Fibroblast of lung (primary cell): ENCODE measurements at regions not wholly inside any gene's neighbourhood (a gene's known extent, or its start where the extent isn't known, plus 50 kb on each side); places are given as distances from the start of the nearest gene placed in this dataset.
A peak's percentile ranks its signal among the peaks of the same experiment; 100 is the strongest.

Experiments
- DNase-seq, 2 donors: peaks; one replicate each; pipeline versions ENCODE4 v3.0.0 to v3.0.0-alpha.2; 2010; ENCODE audit warnings: low read depth in 2 of 2
- H2AFZ ChIP-seq: 2 replicates; pipeline ENCODE4 v1.5.1; 2012; ENCODE audit warnings: low read length, control low read depth, inconsistent platforms
- H3K27ac ChIP-seq: 2 replicates; pipeline ENCODE4 v1.5.1; 2011; ENCODE audit warnings: low read length, control low read depth; ENCODE audit not compliant: insufficient read depth
- H3K27me3 ChIP-seq: 2 replicates; pipeline ENCODE4 v1.5.1; 2011; ENCODE audit warnings: mild to moderate bottlenecking, low read length; ENCODE audit not compliant: control insufficient read depth, insufficient read depth
- H3K36me3 ChIP-seq: 2 replicates; pipeline ENCODE4 v1.5.1; 2011; ENCODE audit warnings: low read length; ENCODE audit not compliant: control insufficient read depth, insufficient read depth
- H3K4me1 ChIP-seq: 2 replicates; pipeline ENCODE4 v1.5.1; 2011; ENCODE audit warnings: low read length; ENCODE audit not compliant: control insufficient read depth, insufficient read depth; ENCODE audit errors: extremely low read depth
- H3K4me2 ChIP-seq: 2 replicates; pipeline ENCODE4 v1.5.1; 2011; ENCODE audit warnings: low read length, control low read depth; ENCODE audit not compliant: insufficient read depth; ENCODE audit errors: extremely low read depth
- H3K4me3 ChIP-seq, 4 experiments: fragments of 200-600 bp in 1 of 4; sonication (generic) in 1 of 4; replicated peaks in 1 of 4; 2 replicates each; pipeline ENCODE4 v1.5.1; 2011 to 2016; ENCODE audit warnings: low read length in 4 of 4, low read depth in 3 of 4, mild to moderate bottlenecking in 3 of 4, control low read depth in 2 of 4, inconsistent platforms in 1 of 4, mixed read lengths in 1 of 4; ENCODE audit not compliant: insufficient read depth in 1 of 4; ENCODE audit errors: control extremely low read depth in 1 of 4
- H3K79me2 ChIP-seq: 2 replicates; pipeline ENCODE4 v1.5.1; 2012; ENCODE audit warnings: mild to moderate bottlenecking, low read length, inconsistent platforms; ENCODE audit not compliant: control insufficient read depth, insufficient read depth
- H3K9ac ChIP-seq: 2 replicates; pipeline ENCODE4 v1.5.1; 2011; ENCODE audit warnings: mild to moderate bottlenecking, low read length, control low read depth; ENCODE audit not compliant: insufficient read depth
- H3K9me3 ChIP-seq: 2 replicates; pipeline ENCODE4 v1.5.1; 2012; ENCODE audit warnings: low read depth, low read length; ENCODE audit not compliant: control insufficient read depth, insufficient read depth
- H4K20me1 ChIP-seq: 2 replicates; pipeline ENCODE4 v1.5.1; 2011; ENCODE audit warnings: low read length; ENCODE audit not compliant: control insufficient read depth, insufficient read depth; ENCODE audit errors: extremely low read depth
- CTCF ChIP-seq, 2 donors: IDR thresholded peaks in 1 of 2; conservative IDR thresholded peaks in 1 of 2; 1 replicate in 1 of 2; 2 replicates in 1 of 2; pipeline ENCODE4 v1.5.1; 2011 to 2012; ENCODE audit warnings: low read length in 2 of 2, control low read depth in 1 of 2, inconsistent platforms in 1 of 2, low read depth in 1 of 2, mild to moderate bottlenecking in 1 of 2
- EZH2 ChIP-seq: IDR thresholded peaks from 2 replicates; pipeline ENCODE4 v1.5.1; 2012; ENCODE audit warnings: low read length, control low read depth, mild to moderate bottlenecking; ENCODE audit errors: missing control alignments

GRCh38 chr7:13832346-13832745, 157.1 kb downstream of the ETV1 start:
- Histone ChIP-seq H3K79me2 (no peaks in the 10 kb centered on the region), H2AFZ (no peak overlapping the region), H3K4me1 (peaks cover 4% of the 10 kb centered on the region), H3K9ac (no peak overlapping the region), H4K20me1 (no peaks in the 10 kb centered on the region), H3K36me3 (no peaks in the 10 kb centered on the region), H3K4me3 (no peak overlapping the region), H3K27me3 (no peaks in the 10 kb centered on the region), H3K4me2 (no peak overlapping the region), H3K27ac (no peak overlapping the region), H3K9me3 (no peaks in the 10 kb centered on the region)
- peak in 1 of 2 donors; percentile 28 for DNase-seq
- no peak for TF ChIP-seq EZH2
- TF ChIP-seq CTCF (conservative IDR thresholded peaks at IDR 0.05 in 1 of 2, IDR thresholded peaks at IDR 0.05 in 1 of 2; ENCODE audit: low read depth in 1 of 2, low read length in 2 of 2) = no peak

DNA sequence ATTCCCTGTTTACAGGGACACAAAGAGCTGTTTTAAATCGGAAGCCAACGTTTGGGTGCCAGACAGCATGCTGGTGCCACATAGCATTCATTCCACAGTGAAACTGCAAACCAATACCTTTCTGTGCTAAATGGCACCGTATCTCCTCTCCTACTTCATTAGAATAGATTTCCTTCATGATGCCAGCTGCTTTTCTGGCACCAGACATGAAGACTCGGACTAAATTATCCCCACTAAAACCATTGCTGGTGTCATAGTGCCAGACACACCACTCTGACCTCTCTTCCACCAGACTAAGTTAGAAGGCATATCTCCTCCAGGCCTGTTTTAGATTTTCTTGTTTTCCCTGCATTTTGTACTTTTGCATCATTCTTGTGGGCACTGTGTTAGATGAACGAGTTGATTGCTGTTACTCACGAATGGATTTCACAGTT, 155.1 kb downstream of the ETV1 start:
- H3K79me2 ChIP-seq = no peaks in the 10 kb centered on the region
- no peaks in the 10 kb centered on the region for H3K9me3 ChIP-seq
- H3K9ac ChIP-seq = no peak overlapping the region
- TF ChIP-seq CTCF (conservative IDR thresholded peaks at IDR 0.05 in 1 of 2, IDR thresholded peaks at IDR 0.05 in 1 of 2; ENCODE audit: low read depth in 1 of 2, low read length in 2 of 2) (no peak), EZH2 (no peak)
- no peak overlapping the region for H3K4me3 ChIP-seq
- peaks cover 4% of the 10 kb centered on the region for H3K4me1 ChIP-seq
- H4K20me1 ChIP-seq = no peaks in the 10 kb centered on the region
- H3K27me3 ChIP-seq = no peaks in the 10 kb centered on the region
- no peak overlapping the region for H3K27ac ChIP-seq
- H2AFZ ChIP-seq = peak overlapping the region; percentile 7
- H3K36me3 ChIP-seq = no peaks in the 10 kb centered on the region
- DNase-seq = no peak
- no peak overlapping the region for H3K4me2 ChIP-seq

DNA sequence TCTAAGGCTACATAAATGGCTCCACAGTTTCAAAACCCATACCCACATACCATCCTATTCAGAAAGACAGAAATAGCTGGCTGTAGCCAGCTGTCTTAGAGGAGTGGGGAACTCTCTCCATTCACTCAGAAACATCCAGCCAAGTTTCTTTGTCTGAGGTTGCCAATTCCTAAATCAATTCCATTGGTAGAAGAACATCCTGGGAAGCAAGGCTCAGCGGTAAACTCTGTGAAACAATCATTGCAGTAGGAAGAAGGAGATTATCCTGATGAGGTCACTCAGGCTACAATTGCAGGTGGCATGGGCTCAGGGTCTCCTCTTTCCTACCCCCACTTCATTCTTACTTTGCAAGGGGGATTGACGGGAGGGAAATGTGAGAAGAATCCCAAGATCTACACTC, 154.0 kb downstream of the ETV1 start:
- Histone ChIP-seq H3K4me3 (no peak overlapping the region), H3K79me2 (no peaks in the 10 kb centered on the region), H3K9ac (no peak overlapping the region), H3K4me2 (no peak overlapping the region), H4K20me1 (no peaks in the 10 kb centered on the region), H2AFZ (no peak overlapping the region), H3K4me1 (peaks cover 3% of the 10 kb centered on the region), H3K27ac (no peak overlapping the region), H3K36me3 (no peaks in the 10 kb centered on the region), H3K9me3 (no peaks in the 10 kb centered on the region), H3K27me3 (no peaks in the 10 kb centered on the region)
- TF ChIP-seq CTCF (conservative IDR thresholded peaks at IDR 0.05 in 1 of 2, IDR thresholded peaks at IDR 0.05 in 1 of 2; ENCODE audit: low read depth in 1 of 2, low read length in 2 of 2) (no peak), EZH2 (no peak)
- DNase-seq = no peak
